ENCODE measurements at regions not wholly inside any gene's neighbourhood (a gene's known extent, or its start where the extent isn't known, plus 50 kb on each side); places are given as distances from the start of the nearest gene placed in this dataset.

DNA sequence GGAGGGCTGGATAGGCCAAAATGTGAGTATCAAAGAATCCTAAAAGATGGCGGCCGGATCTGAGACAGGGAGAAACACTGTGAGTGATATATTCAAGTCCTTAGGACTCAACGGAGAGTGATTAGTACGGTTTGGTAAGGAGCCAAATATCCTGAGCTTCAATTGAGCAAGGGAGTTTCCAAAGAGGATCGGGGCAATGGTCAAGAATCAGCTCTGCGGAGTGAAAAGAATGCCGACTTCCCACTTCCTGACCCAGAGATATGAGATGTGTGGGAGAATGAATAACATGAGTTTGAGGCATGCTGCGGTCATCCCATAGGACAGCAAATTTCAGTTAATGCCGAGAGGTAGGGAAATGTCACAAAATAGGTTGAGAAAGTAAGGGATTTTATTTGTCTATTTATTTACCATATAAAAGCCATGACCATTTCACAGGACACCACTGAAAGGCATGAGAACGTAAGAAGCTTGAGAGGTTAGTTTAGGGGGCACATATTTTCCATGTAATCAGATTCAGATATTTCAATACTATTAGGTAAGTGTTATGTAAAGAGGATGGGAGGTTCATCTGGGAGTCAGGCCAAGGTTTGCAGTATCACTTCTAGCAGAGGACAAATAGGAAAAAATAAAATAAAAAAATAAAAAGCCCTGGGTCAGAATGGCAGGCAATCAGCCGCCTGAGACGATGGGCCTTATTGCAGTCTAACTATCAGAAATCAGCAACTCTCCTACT lies 165.6 kb downstream of the HGF start:
- ChIA-PET POLR2A (no interaction called here), CTCF (no interaction called here)
- intact Hi-C loops (cut with DNase I, micrococcal nuclease), result no loop called here
- TF ChIP-seq, protein P1, sequence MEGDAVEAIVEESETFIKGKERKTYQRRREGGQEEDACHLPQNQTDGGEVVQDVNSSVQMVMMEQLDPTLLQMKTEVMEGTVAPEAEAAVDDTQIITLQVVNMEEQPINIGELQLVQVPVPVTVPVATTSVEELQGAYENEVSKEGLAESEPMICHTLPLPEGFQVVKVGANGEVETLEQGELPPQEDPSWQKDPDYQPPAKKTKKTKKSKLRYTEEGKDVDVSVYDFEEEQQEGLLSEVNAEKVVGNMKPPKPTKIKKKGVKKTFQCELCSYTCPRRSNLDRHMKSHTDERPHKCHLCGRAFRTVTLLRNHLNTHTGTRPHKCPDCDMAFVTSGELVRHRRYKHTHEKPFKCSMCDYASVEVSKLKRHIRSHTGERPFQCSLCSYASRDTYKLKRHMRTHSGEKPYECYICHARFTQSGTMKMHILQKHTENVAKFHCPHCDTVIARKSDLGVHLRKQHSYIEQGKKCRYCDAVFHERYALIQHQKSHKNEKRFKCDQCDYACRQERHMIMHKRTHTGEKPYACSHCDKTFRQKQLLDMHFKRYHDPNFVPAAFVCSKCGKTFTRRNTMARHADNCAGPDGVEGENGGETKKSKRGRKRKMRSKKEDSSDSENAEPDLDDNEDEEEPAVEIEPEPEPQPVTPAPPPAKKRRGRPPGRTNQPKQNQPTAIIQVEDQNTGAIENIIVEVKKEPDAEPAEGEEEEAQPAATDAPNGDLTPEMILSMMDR (IDR thresholded peaks at IDR 0.05), result no peak
- Histone ChIP-seq H3K27me3 (ENCODE audit: control insufficient read depth in 1 of 2, insufficient read depth in 2 of 2, low read length in 2 of 2) (no peaks in the 10 kb centered on the region), H3K36me3 (ENCODE audit: insufficient read depth, low read length) (no peaks in the 10 kb centered on the region), H3K9me3 (ENCODE audit: control insufficient read depth in 1 of 2, insufficient read depth in 1 of 2, low read length in 2 of 2) (no peaks in the 10 kb centered on the region), H3K4me1 (ENCODE audit: insufficient read depth, low read length) (no peaks in the 10 kb centered on the region), H3K27ac (ENCODE audit: low read depth in 1 of 2, low read length in 2 of 2) (no peak overlapping the region), H3K4me3 (ENCODE audit: low read length) (no peak overlapping the region)
- no peaks in the 10 kb centered on the region for H3K4me1 Mint-ChIP-seq (ENCODE audit: low read depth)
- no peaks in the 10 kb centered on the region for H3K27me3 Mint-ChIP-seq
- H3K27ac Mint-ChIP-seq, result no peak overlapping the region
- H3K9me3 Mint-ChIP-seq, result no peaks in the 10 kb centered on the region
- DNase-seq (no peak), ATAC-seq (ENCODE audit: poor library complexity) (no peak)
- H3K36me3 Mint-ChIP-seq (ENCODE audit: low read depth), result no peaks in the 10 kb centered on the region
- H3K4me3 Mint-ChIP-seq, result no peak overlapping the region

DNA sequence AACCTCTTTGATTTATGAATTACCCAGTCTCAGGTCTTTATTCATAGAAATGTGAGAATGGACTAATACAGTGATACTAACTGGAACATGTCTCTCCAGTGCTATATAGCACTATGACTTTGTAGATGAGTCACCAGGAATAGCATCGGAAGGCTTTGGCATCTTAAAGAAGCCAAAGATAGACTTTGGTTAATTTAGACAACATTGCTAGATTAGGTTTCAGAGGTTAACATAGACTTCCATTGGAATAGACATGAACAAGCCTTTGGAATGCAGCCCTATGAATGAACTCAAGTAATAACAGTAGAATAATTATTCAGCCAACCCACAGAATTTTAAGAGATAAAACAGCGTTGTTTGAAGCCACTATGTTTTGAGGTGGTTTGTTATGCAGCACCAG lies 169.2 kb downstream of the HGF start:
- Histone ChIP-seq H3K36me3 (ENCODE audit: insufficient read depth, low read length) (no peaks in the 10 kb centered on the region), H3K27ac (ENCODE audit: low read depth in 1 of 2, low read length in 2 of 2) (no peak overlapping the region), H3K27me3 (ENCODE audit: control insufficient read depth in 1 of 2, insufficient read depth in 2 of 2, low read length in 2 of 2) (no peaks in the 10 kb centered on the region), H3K9me3 (ENCODE audit: control insufficient read depth in 1 of 2, insufficient read depth in 1 of 2, low read length in 2 of 2) (no peaks in the 10 kb centered on the region), H3K4me3 (ENCODE audit: low read length) (no peak overlapping the region), H3K4me1 (ENCODE audit: insufficient read depth, low read length) (no peaks in the 10 kb centered on the region)
- ChIA-PET POLR2A (no interaction called here), CTCF (no interaction called here)
- Mint-ChIP-seq H3K36me3 (ENCODE audit: low read depth) (no peaks in the 10 kb centered on the region), H3K4me3 (no peak overlapping the region), H3K27me3 (no peaks in the 10 kb centered on the region), H3K27ac (no peak overlapping the region), H3K9me3 (no peaks in the 10 kb centered on the region), H3K4me1 (ENCODE audit: low read depth) (no peaks in the 10 kb centered on the region)
- no peak for ATAC-seq (ENCODE audit: poor library complexity)
- TF ChIP-seq, protein P1 (IDR thresholded peaks at IDR 0.05), result no peak
- intact Hi-C loops (cut with DNase I, micrococcal nuclease), result no loop called here
- no peak for DNase-seq

DNA sequence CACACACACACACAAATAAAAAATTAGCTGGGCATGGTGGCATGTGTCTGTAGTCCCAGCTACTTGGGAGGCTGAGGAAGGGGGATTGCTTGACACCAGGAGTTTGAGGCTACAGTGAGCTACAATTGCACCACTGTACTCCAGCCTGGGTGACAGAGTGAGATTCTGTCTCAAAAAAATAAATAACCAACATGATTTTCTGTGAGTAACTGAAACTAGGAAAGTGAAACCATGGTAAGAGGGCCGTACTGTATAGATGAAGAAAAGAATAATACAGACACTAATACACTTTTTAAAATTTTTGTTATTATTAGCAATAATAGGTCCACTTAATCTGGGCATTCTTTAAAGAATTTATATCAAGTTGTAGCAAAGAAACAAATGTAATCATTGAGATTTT lies 170.9 kb downstream of the HGF start:
- no peaks in the 10 kb centered on the region for H3K4me1 ChIP-seq (ENCODE audit: insufficient read depth, low read length)
- peaks cover 0 to 3% of the 10 kb centered on the region in 2 experiments for H3K9me3 ChIP-seq (ENCODE audit: control insufficient read depth in 1 of 2, insufficient read depth in 1 of 2, low read length in 2 of 2)
- H3K36me3 ChIP-seq (ENCODE audit: insufficient read depth, low read length), result no peaks in the 10 kb centered on the region
- DNase-seq (no peak), ATAC-seq (ENCODE audit: poor library complexity) (no peak)
- no peak overlapping the region for H3K4me3 Mint-ChIP-seq
- no peak overlapping the region for H3K27ac ChIP-seq (ENCODE audit: low read depth in 1 of 2, low read length in 2 of 2)
- TF ChIP-seq, protein P1 (IDR thresholded peaks at IDR 0.05), result no peak
- H3K4me3 ChIP-seq (ENCODE audit: low read length), result no peak overlapping the region
- no peaks in the 10 kb centered on the region for H3K4me1 Mint-ChIP-seq (ENCODE audit: low read depth)
- H3K9me3 Mint-ChIP-seq, result no peaks in the 10 kb centered on the region
- no peaks in the 10 kb centered on the region for H3K36me3 Mint-ChIP-seq (ENCODE audit: low read depth)
- H3K27me3 Mint-ChIP-seq, result no peaks in the 10 kb centered on the region
- no peaks in the 10 kb centered on the region for H3K27me3 ChIP-seq (ENCODE audit: control insufficient read depth in 1 of 2, insufficient read depth in 2 of 2, low read length in 2 of 2)
- POLR2A ChIA-PET, result no interaction called here
- intact Hi-C loops (cut with DNase I, micrococcal nuclease), result no loop called here
- no peak overlapping the region for H3K27ac Mint-ChIP-seq
- CTCF ChIA-PET, result no interaction called here
